Esophagus (tissue), 2 donors: ENCODE measurements at regions not wholly inside any gene's neighbourhood (a gene's known extent, or its start where the extent isn't known, plus 50 kb on each side); places are given as distances from the start of the nearest gene placed in this dataset.

ENCODE experiments used
- H3K27ac ChIP-seq, 2 donors: one replicate each; pipeline ENCODE4 v1.5.1; 2013; ENCODE audit warnings: low read depth in 2 of 2, mild to moderate bottlenecking in 2 of 2, inconsistent platforms in 1 of 2, low read length in 1 of 2, moderate library complexity in 1 of 2
- H3K27me3 ChIP-seq, 2 donors: one replicate each; pipeline ENCODE4 v1.6.1; 2013; ENCODE audit warnings: low read length in 2 of 2, control low read depth in 1 of 2, mild to moderate bottlenecking in 1 of 2; ENCODE audit not compliant: insufficient read depth in 2 of 2, control insufficient read depth in 1 of 2
- H3K36me3 ChIP-seq, 2 donors: one replicate each; pipeline ENCODE4 v1.6.1; 2013; ENCODE audit warnings: low read length in 1 of 2; ENCODE audit not compliant: control insufficient read depth in 2 of 2, insufficient read depth in 2 of 2
- H3K4me1 ChIP-seq, 2 donors: one replicate each; pipeline ENCODE4 v1.6.1; 2013; ENCODE audit warnings: low read length in 1 of 2; ENCODE audit not compliant: control insufficient read depth in 2 of 2, insufficient read depth in 2 of 2
- H3K4me3 ChIP-seq, 2 donors: one replicate each; pipeline ENCODE4 v1.5.1; 2013; ENCODE audit warnings: low read length in 2 of 2, mild to moderate bottlenecking in 2 of 2, low read depth in 1 of 2, moderate library complexity in 1 of 2
- H3K9me3 ChIP-seq, 2 donors: one replicate each; pipeline ENCODE4 v1.6.1; 2013; ENCODE audit warnings: mild to moderate bottlenecking in 2 of 2, low read depth in 1 of 2, low read length in 1 of 2, moderate library complexity in 1 of 2; ENCODE audit not compliant: control insufficient read depth in 2 of 2, insufficient read depth in 1 of 2
- whole genome bisulfite sequencing, 2 donors: extraction: QIAGEN DNeasy Blood & Tissue Kit; methylation state at CpG; one replicate each; pipeline ENCODE4 v1.1.7; 2013; 5-methylcytosine and 5-hydroxymethylcytosine counted together
- donor health status: healthy with polysubstance abuse.
- donor health status: Bipolar disorder and iron deficiency.

GRCh38 chr4:3352941-3353594 is 60.2 kb downstream of the RGS12 start:
- H3K9me3 ChIP-seq, result no peaks in the 10 kb centered on the region
- 94 to 95% methylated on average over 14 of the region's 14 CpGs for WGBS, 2 donors
- no peak overlapping the region for H3K27ac ChIP-seq
- H3K4me3 ChIP-seq, result no peak overlapping the region
- peaks cover 0 to 6% of the 10 kb centered on the region in 2 donors for H3K4me1 ChIP-seq
- H3K36me3 ChIP-seq, result no peaks in the 10 kb centered on the region
- no peaks in the 10 kb centered on the region for H3K27me3 ChIP-seq

- Histone ChIP-seq H3K27me3 (no peaks in the 10 kb centered on the region), H3K4me3 (no peak overlapping the region), H3K36me3 (no peaks in the 10 kb centered on the region), H3K4me1 (peaks cover 0 to 6% of the 10 kb centered on the region in 2 donors), H3K27ac (peak overlapping the region; percentile 40 to 81), H3K9me3 (no peaks in the 10 kb centered on the region)
- 71 to 78% methylated on average over 4 of the region's 4 CpGs for WGBS, 2 donors
These were observed 61.1 kb downstream of the RGS12 start for GRCh38 chr4:3353752-3354454.

DNA sequence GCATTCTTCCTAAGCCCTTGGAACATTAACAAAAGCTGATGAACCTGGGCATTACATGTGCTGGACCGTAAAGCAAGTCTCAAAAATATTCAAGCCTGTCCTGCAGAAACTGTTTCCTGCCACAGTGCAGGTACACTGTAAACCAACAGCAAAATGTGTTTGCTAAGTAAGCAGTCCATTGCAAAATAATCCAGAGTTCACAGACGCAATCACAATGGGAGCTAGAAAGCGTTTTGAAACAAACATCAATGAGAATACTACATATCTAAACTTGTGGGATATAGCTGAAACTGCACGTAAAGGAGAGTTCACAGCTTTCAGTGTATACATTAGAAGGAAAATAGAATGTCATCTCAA is 61.6 kb downstream of the RGS12 start:
- Histone ChIP-seq H3K36me3 (no peaks in the 10 kb centered on the region), H3K9me3 (no peaks in the 10 kb centered on the region), H3K27ac (peak overlapping the region in 1 of 2 donors; percentile 42), H3K4me1 (peaks cover 0 to 6% of the 10 kb centered on the region in 2 donors), H3K27me3 (no peaks in the 10 kb centered on the region), H3K4me3 (no peak overlapping the region)
- WGBS, 2 donors, result 52% methylated on average over 4 of the region's 4 CpGs

GRCh38 chr4:3355266-3355748 is 62.5 kb downstream of the RGS12 start:
- WGBS, 2 donors, result 84 to 85% methylated on average over 8 of the region's 8 CpGs
- no peak overlapping the region for H3K27ac ChIP-seq
- H3K36me3 ChIP-seq, result no peaks in the 10 kb centered on the region

GRCh38 chr4:3358656-3359055 is 65.8 kb downstream of the RGS12 start:
- WGBS, 2 donors, result 72 to 83% methylated on average over 1 of the region's 1 CpG

More at GRCh38 chr4:3355266-3355748, 62.5 kb downstream of the RGS12 start:
- H3K27me3 ChIP-seq, result no peaks in the 10 kb centered on the region
- no peaks in the 10 kb centered on the region for H3K9me3 ChIP-seq
- no peak overlapping the region for H3K4me3 ChIP-seq
- H3K4me1 ChIP-seq, result peaks cover 0 to 6% of the 10 kb centered on the region in 2 donors

DNA sequence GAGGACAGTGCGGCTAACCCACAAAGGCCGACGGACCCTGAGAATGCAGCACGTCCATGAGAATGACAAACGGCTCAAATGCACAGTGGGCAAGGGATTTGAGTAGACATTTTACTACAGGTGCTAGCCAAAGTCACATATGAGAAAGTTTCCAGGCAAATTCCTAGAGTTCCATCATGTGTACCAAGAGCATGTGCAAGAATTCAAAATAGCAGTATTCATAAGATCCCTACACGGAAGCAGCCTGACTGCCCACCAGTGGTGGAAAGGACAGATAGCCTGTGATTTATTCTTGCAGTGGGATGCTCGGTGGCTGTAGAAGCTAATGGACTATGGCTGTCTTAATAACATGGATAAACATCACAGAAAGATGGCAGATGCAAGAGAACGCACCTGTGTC is 68.0 kb downstream of the RGS12 start:
- Histone ChIP-seq H3K4me1 (peaks cover 0 to 8% of the 10 kb centered on the region in 2 donors), H3K27ac (no peak overlapping the region), H3K36me3 (no peaks in the 10 kb centered on the region), H3K9me3 (no peaks in the 10 kb centered on the region), H3K27me3 (no peaks in the 10 kb centered on the region), H3K4me3 (no peak overlapping the region)
- 94 to 97% methylated on average over 8 of the region's 8 CpGs for WGBS, 2 donors

More at GRCh38 chr4:3358656-3359055, 65.8 kb downstream of the RGS12 start:
- Histone ChIP-seq H3K36me3 (no peaks in the 10 kb centered on the region), H3K27me3 (no peaks in the 10 kb centered on the region), H3K4me1 (peaks cover 0 to 10% of the 10 kb centered on the region in 2 donors), H3K27ac (no peak overlapping the region), H3K9me3 (no peaks in the 10 kb centered on the region), H3K4me3 (no peak overlapping the region)

DNA sequence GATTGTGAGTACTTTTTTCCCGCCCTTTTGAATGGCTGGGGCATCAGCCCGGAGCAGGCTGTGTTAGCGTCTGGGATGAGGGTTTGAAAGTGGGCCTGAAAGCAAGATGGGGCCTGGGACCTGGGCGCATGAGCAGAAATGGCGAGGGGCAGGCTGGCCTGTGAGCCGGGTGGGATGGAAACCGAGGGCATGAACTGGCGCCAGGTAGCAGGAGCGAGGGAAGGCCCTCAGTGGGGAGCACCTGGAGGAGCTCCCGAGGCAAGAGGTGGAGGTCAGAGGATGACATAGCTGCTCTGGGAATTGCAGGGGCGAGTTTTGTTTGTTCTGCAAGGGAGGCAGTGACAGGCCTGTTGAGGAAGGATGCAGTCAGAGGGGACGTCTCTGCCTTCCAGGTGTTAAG is 68.6 kb downstream of the RGS12 start:
- WGBS, 2 donors, result 88 to 91% methylated on average over 12 of the region's 12 CpGs

GRCh38 chr4:3361896-3362295 is 69.1 kb downstream of the RGS12 start:
- no peak overlapping the region for H3K4me3 ChIP-seq
- WGBS, 2 donors, result 93 to 94% methylated on average over 12 of the region's 12 CpGs

More for the DNA sequence above, 68.6 kb downstream of the RGS12 start:
- Histone ChIP-seq H3K27ac (no peak overlapping the region), H3K27me3 (no peaks in the 10 kb centered on the region), H3K4me3 (no peak overlapping the region), H3K36me3 (no peaks in the 10 kb centered on the region), H3K9me3 (no peaks in the 10 kb centered on the region), H3K4me1 (peaks cover 0 to 8% of the 10 kb centered on the region in 2 donors)

DNA sequence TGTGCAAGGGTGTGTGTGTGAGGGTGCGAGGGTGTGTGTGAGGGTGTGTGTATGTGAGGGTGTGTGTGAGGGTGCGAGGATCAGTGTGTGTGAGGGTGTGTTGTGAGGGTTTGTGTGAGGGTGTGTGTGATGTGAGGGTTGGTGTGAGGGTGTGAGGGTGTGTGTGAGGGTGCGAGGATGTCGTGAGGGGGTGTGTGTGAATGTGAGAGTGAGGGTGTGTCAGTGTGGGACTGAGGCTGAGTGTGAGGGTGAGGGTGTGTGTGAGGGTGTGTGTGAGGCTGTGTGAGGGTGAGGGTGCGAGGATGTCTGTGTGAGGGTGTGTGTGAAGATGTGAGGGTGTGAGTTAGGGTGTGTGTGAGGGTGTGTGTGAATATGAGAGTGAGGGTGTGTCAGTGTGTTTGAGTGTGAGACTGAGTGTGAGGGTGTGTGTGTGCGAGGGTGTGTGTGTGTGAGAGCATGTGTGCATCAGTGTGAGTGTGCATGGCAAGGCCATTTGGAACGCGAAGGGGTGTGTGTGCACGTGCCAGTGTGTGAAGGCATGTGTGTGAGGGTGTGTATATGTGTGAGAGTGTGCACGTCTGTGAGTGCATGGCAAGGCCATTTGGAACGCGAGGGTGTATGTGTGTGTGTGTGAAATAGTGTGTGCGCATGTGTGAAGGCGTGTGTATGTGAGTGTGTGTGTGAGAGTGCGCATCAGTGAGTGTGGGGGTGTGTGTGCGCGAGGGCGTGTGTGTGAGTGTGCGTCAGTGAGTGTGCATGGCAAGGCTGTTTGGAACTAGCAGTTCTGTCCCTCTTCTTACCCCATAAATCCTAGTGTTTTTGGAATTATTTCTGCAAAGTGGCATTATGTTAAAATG is 69.8 kb downstream of the RGS12 start:
- H3K4me3 ChIP-seq, result no peak overlapping the region
- no peaks in the 10 kb centered on the region for H3K9me3 ChIP-seq
- no peaks in the 10 kb centered on the region for H3K27me3 ChIP-seq
- H3K27ac ChIP-seq, result no peak overlapping the region
- 95 to 96% methylated on average over 19 of the region's 19 CpGs for WGBS, 2 donors
- H3K36me3 ChIP-seq, result no peaks in the 10 kb centered on the region
- H3K4me1 ChIP-seq, result peaks cover 0 to 8% of the 10 kb centered on the region in 2 donors

More at GRCh38 chr4:3361896-3362295, 69.1 kb downstream of the RGS12 start:
- Histone ChIP-seq H3K4me1 (peaks cover 0 to 8% of the 10 kb centered on the region in 2 donors), H3K9me3 (no peaks in the 10 kb centered on the region), H3K36me3 (no peaks in the 10 kb centered on the region), H3K27ac (no peak overlapping the region), H3K27me3 (no peaks in the 10 kb centered on the region)
